Astrocyte (in vitro differentiated cells and primary cell): ENCODE measurements at regions not wholly inside any gene's neighbourhood (a gene's known extent, or its start where the extent isn't known, plus 50 kb on each side); places are given as distances from the start of the nearest gene placed in this dataset.

ENCODE experiments used
- CTCF ChIP-seq: IDR thresholded peaks from 2 replicates; pipeline ENCODE4 v1.5.1; 2011; ENCODE audit warnings: low read depth, mild to moderate bottlenecking, inconsistent platforms, low read length, moderate library complexity; ENCODE audit not compliant: insufficient read depth
- EZH2 ChIP-seq: IDR thresholded peaks from 2 replicates; pipeline ENCODE4 v1.6.1; 2012; ENCODE audit warnings: mild to moderate bottlenecking, low read length, inconsistent platforms; ENCODE audit not compliant: insufficient read depth

GRCh38 chr2:105600949-105601794 lies 143.5 kb upstream of the NCK2 start:
- TF ChIP-seq CTCF (no peak), EZH2 (no peak)
